HG03159 (cell line): ENCODE measurements at regions not wholly inside any gene's neighbourhood (a gene's known extent, or its start where the extent isn't known, plus 50 kb on each side); places are given as distances from the start of the nearest gene placed in this dataset.

Source experiments
- ATAC-seq: cut with Tn5 transposase; IDR thresholded peaks from one replicate; pipeline ENCODE4 v1.9.1; 2021; ENCODE audit warnings: mild to moderate bottlenecking, moderate library complexity; ENCODE audit not compliant: unreplicated experiment

GRCh38 chr2:12050396-12050795, 304.0 kb downstream of the LPIN1 start:
- no peak for ATAC-seq

- no peak for ATAC-seq
These were observed 305.4 kb downstream of the LPIN1 start for GRCh38 chr2:12051831-12052230.

- ATAC-seq: no peak
These were observed 306.4 kb downstream of the LPIN1 start for GRCh38 chr2:12052796-12053195.

- ATAC-seq: no peak
These were observed 308.7 kb downstream of the LPIN1 start for GRCh38 chr2:12054956-12055618.

- ATAC-seq: peak; percentile 82
These were observed 311.2 kb downstream of the LPIN1 start for GRCh38 chr2:12057436-12058166.

- ATAC-seq: no peak
These were observed 313.4 kb downstream of the LPIN1 start for GRCh38 chr2:12059616-12060441.

- no peak for ATAC-seq
These were observed 314.5 kb downstream of the LPIN1 start for GRCh38 chr2:12060886-12061285.

- no peak for ATAC-seq
These were observed 315.0 kb downstream of the LPIN1 start for GRCh38 chr2:12061286-12062052.

GRCh38 chr2:12062053-12062395, 315.6 kb downstream of the LPIN1 start:
- ATAC-seq: no peak

- ATAC-seq: no peak
These were observed 316.8 kb downstream of the LPIN1 start for GRCh38 chr2:12063210-12063609.

GRCh38 chr2:12064153-12064552, 317.7 kb downstream of the LPIN1 start:
- ATAC-seq: no peak

GRCh38 chr2:12066116-12066515, 319.7 kb downstream of the LPIN1 start:
- no peak for ATAC-seq

- ATAC-seq: no peak
These were observed 320.6 kb downstream of the LPIN1 start for GRCh38 chr2:12066986-12067385.

GRCh38 chr2:12068796-12069538, 322.5 kb downstream of the LPIN1 start:
- ATAC-seq: no peak

- no peak for ATAC-seq
These were observed 323.7 kb downstream of the LPIN1 start for GRCh38 chr2:12070153-12070552.

GRCh38 chr2:12070581-12070980, 324.1 kb downstream of the LPIN1 start:
- ATAC-seq: no peak

GRCh38 chr2:12071318-12071717, 324.9 kb downstream of the LPIN1 start:
- peak; percentile 81 for ATAC-seq

GRCh38 chr2:12073217-12073852, 326.9 kb downstream of the LPIN1 start:
- no peak for ATAC-seq

- no peak for ATAC-seq
These were observed 327.9 kb downstream of the LPIN1 start for GRCh38 chr2:12074126-12074844.
